ENCODE measurements at regions not wholly inside any gene's neighbourhood (a gene's known extent, or its start where the extent isn't known, plus 50 kb on each side); places are given as distances from the start of the nearest gene placed in this dataset.
A peak's percentile ranks its signal among the peaks of the same experiment; 100 is the strongest.

GRCh38 chrX:139222511-139223200 lies 307.9 kb upstream of the F9 start:
- H3K27ac Mint-ChIP-seq = no peak overlapping the region
- H3K9ac ChIP-seq (ENCODE audit: extremely low read depth, low read length, poor library complexity, severe bottlenecking) = no peak overlapping the region
- no peak overlapping the region for H3K27ac ChIP-seq (ENCODE audit: low read depth, low read length)
- no peak overlapping the region for H3K4me3 Mint-ChIP-seq
- 94 to 100% methylated on average over 2 to 9 of the region's 9 CpGs for WGBS, 2 experiments (ENCODE audit: insufficient coverage in 1 of 2, insufficient read length in 1 of 2)
- no peaks in the 10 kb centered on the region for H3K27me3 ChIP-seq (ENCODE audit: control insufficient read depth, insufficient read depth, low read length, poor library complexity, severe bottlenecking)
- H3K36me3 ChIP-seq (ENCODE audit: control insufficient read depth, insufficient read depth, low read length) = no peaks in the 10 kb centered on the region
- H3K9me3 Mint-ChIP-seq = no peaks in the 10 kb centered on the region
- no peak for DNase-seq
- H3K4me1 Mint-ChIP-seq = peaks cover 38% of the 10 kb centered on the region
- H3K4me1 ChIP-seq (ENCODE audit: control insufficient read depth, insufficient read depth, low read length) = peaks cover 10% of the 10 kb centered on the region
- H3K36me3 Mint-ChIP-seq (ENCODE audit: low read depth) = no peaks in the 10 kb centered on the region
- TF ChIP-seq, protein P1, sequence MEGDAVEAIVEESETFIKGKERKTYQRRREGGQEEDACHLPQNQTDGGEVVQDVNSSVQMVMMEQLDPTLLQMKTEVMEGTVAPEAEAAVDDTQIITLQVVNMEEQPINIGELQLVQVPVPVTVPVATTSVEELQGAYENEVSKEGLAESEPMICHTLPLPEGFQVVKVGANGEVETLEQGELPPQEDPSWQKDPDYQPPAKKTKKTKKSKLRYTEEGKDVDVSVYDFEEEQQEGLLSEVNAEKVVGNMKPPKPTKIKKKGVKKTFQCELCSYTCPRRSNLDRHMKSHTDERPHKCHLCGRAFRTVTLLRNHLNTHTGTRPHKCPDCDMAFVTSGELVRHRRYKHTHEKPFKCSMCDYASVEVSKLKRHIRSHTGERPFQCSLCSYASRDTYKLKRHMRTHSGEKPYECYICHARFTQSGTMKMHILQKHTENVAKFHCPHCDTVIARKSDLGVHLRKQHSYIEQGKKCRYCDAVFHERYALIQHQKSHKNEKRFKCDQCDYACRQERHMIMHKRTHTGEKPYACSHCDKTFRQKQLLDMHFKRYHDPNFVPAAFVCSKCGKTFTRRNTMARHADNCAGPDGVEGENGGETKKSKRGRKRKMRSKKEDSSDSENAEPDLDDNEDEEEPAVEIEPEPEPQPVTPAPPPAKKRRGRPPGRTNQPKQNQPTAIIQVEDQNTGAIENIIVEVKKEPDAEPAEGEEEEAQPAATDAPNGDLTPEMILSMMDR (conservative IDR thresholded peaks at IDR 0.05) = no peak
- peaks cover 5% of the 10 kb centered on the region for H3K27me3 Mint-ChIP-seq (ENCODE audit: insufficient read depth)
- H3K9me3 ChIP-seq (ENCODE audit: control insufficient read depth, low read length) = no peaks in the 10 kb centered on the region
- H3K4me3 ChIP-seq (ENCODE audit: low read length) = no peak overlapping the region

DNA sequence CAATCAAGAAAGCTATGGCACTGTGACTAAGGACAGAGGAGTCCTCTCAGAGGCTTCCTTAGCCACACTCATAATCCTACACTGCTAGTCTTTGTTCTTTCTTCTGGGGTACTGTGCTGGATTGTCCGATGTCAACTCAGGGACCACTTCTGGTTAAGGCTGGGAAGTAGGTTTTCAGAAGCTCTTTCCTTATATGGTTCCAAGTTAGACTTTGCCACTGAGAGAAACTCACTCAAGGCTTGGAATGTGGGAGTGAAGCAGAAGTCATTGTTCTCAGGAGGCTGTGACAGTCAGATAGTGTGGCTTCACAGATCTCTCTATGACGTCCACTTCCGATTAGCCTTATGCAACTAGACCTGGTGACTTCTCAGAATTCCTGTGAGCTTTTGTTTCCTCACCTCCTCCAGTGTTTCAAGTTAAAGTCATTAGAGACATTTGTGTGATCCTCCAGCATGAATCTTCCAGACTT lies 317.3 kb upstream of the F9 start:
- Histone ChIP-seq H3K4me3 (ENCODE audit: low read length) (no peak overlapping the region), H3K9me3 (ENCODE audit: control insufficient read depth, low read length) (no peaks in the 10 kb centered on the region), H3K27me3 (ENCODE audit: control insufficient read depth, insufficient read depth, low read length, poor library complexity, severe bottlenecking) (no peaks in the 10 kb centered on the region), H3K4me1 (ENCODE audit: control insufficient read depth, insufficient read depth, low read length) (no peaks in the 10 kb centered on the region), H3K36me3 (ENCODE audit: control insufficient read depth, insufficient read depth, low read length) (no peaks in the 10 kb centered on the region), H3K9ac (ENCODE audit: extremely low read depth, low read length, poor library complexity, severe bottlenecking) (no peak overlapping the region), H3K27ac (ENCODE audit: low read depth, low read length) (no peak overlapping the region)
- TF ChIP-seq, protein P1 (conservative IDR thresholded peaks at IDR 0.05) = no peak
- peaks cover 12% of the 10 kb centered on the region for H3K27me3 Mint-ChIP-seq (ENCODE audit: insufficient read depth)
- H3K4me1 Mint-ChIP-seq = peaks cover 46% of the 10 kb centered on the region
- 39 to 70% methylated on average over 2 to 3 of the region's 3 CpGs for WGBS, 2 experiments (ENCODE audit: insufficient coverage in 1 of 2, insufficient read length in 1 of 2)
- H3K4me3 Mint-ChIP-seq = no peak overlapping the region
- H3K27ac Mint-ChIP-seq = peak overlapping the region; percentile 88
- DNase-seq = no peak
- no peaks in the 10 kb centered on the region for H3K36me3 Mint-ChIP-seq (ENCODE audit: low read depth)
- H3K9me3 Mint-ChIP-seq = no peaks in the 10 kb centered on the region

DNA sequence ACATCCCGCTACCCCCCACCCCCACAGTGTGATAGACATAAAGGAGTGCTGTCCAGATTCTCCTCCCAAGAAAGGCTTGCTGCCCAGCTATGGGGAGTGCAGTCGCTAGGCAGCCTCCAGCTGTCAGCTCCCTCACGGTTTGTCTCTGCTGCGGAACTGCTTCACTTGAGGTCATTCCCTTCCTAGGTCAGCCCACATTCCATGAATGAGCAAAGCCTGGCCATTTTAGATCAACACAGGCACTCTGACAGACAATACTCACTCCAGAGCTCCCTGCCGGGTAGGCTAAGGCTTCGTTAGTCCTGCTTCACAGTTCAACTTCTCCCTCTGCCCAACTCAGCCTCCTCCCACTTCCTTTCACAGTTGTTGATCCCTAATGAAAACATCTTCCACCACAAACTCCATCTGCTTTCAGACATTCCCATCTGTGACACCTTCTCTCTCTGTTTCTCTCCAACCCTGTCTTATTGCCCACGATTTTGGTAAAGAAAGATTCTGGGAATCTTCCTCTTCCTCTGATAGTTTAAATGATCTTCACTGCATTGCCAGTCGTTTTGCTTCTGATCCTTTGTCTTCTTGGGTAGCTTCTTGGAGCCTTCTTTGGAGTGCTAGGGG lies 318.9 kb upstream of the F9 start:
- no peaks in the 10 kb centered on the region for H3K27me3 ChIP-seq (ENCODE audit: control insufficient read depth, insufficient read depth, low read length, poor library complexity, severe bottlenecking)
- Mint-ChIP-seq H3K9me3 (peaks cover 2% of the 10 kb centered on the region), H3K4me1 (peaks cover 53% of the 10 kb centered on the region), H3K36me3 (ENCODE audit: low read depth) (no peaks in the 10 kb centered on the region), H3K27ac (peak overlapping the region; percentile 90), H3K27me3 (ENCODE audit: insufficient read depth) (peaks cover 27% of the 10 kb centered on the region), H3K4me3 (peak overlapping the region; percentile 44)
- no peaks in the 10 kb centered on the region for H3K9me3 ChIP-seq (ENCODE audit: control insufficient read depth, low read length)
- H3K36me3 ChIP-seq (ENCODE audit: control insufficient read depth, insufficient read depth, low read length) = no peaks in the 10 kb centered on the region
- H3K4me1 ChIP-seq (ENCODE audit: control insufficient read depth, insufficient read depth, low read length) = peaks cover 3% of the 10 kb centered on the region
- 15 to 20% methylated on average over 4 to 8 of the region's 8 CpGs for WGBS, 2 experiments (ENCODE audit: insufficient coverage in 1 of 2, insufficient read length in 1 of 2)
- peak overlapping the region; percentile 86 for H3K27ac ChIP-seq (ENCODE audit: low read depth, low read length)
- H3K4me3 ChIP-seq (ENCODE audit: low read length) = peak overlapping the region; percentile 58
- peak overlapping the region; percentile 27 for H3K9ac ChIP-seq (ENCODE audit: extremely low read depth, low read length, poor library complexity, severe bottlenecking)
- DNase-seq = peak; percentile 75
- TF ChIP-seq, protein P1 (conservative IDR thresholded peaks at IDR 0.05) = no peak

Measured in endodermal cell (in vitro differentiated cells).